ENCODE measurements at regions not wholly inside any gene's neighbourhood (a gene's known extent, or its start where the extent isn't known, plus 50 kb on each side); places are given as distances from the start of the nearest gene placed in this dataset.

DNA sequence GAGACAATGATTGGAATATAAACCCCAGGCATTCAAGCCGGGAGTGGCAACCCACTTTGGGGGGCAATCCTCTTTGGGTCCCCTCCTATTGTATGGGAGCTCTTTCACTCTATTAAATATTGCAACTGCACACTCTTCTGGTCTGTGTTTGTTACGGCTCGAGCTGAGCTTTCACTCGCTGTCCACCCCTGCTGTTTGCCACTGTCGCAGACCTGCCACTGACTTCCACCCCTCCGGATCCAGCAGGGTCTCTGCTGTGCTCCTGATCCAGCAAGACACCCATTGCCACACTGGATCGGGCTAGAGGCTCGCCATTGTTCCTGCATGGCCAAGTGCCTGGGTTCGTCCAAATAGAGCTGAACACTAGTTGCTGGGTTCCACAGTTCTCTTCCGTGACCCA lies 222.8 kb upstream of the MANEA start:
- no peak for TF ChIP-seq RAD21 (IDR thresholded peaks at IDR 0.05 in 1 of 2, conservative IDR thresholded peaks at IDR 0.05 in 1 of 2; ENCODE audit: low read depth in 2 of 2, low read length in 2 of 2)
- TF ChIP-seq POLR2A (IDR thresholded peaks at IDR 0.05; ENCODE audit: control extremely low read depth in 1 of 2, low read depth in 2 of 2, low read length in 2 of 2), result no peak
- no peak for TF ChIP-seq TAF1 (IDR thresholded peaks at IDR 0.05; ENCODE audit: low read depth, low read length)
- no peak for TF ChIP-seq EZH2 (IDR thresholded peaks at IDR 0.05; ENCODE audit: low read depth, low read length, severe bottlenecking)
- TF ChIP-seq, protein P1, sequence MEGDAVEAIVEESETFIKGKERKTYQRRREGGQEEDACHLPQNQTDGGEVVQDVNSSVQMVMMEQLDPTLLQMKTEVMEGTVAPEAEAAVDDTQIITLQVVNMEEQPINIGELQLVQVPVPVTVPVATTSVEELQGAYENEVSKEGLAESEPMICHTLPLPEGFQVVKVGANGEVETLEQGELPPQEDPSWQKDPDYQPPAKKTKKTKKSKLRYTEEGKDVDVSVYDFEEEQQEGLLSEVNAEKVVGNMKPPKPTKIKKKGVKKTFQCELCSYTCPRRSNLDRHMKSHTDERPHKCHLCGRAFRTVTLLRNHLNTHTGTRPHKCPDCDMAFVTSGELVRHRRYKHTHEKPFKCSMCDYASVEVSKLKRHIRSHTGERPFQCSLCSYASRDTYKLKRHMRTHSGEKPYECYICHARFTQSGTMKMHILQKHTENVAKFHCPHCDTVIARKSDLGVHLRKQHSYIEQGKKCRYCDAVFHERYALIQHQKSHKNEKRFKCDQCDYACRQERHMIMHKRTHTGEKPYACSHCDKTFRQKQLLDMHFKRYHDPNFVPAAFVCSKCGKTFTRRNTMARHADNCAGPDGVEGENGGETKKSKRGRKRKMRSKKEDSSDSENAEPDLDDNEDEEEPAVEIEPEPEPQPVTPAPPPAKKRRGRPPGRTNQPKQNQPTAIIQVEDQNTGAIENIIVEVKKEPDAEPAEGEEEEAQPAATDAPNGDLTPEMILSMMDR (IDR thresholded peaks at IDR 0.05; ENCODE audit: control extremely low read depth in 1 of 3, insufficient read depth in 1 of 3, low read depth in 1 of 3, low read length in 3 of 3), result no peak
- no peak for TF ChIP-seq CEBPB (IDR thresholded peaks at IDR 0.05; ENCODE audit: low read depth, low read length)
- no peak for TF ChIP-seq JUN (IDR thresholded peaks at IDR 0.05; ENCODE audit: low read depth, low read length)
- TF ChIP-seq PHF8 (conservative IDR thresholded peaks at IDR 0.05; ENCODE audit: low read depth, low read length), result no peak
- TF ChIP-seq SAP30 (IDR thresholded peaks at IDR 0.05; ENCODE audit: insufficient read depth, insufficient replicate concordance, low read length), result no peak
- TF ChIP-seq BRCA1 (IDR thresholded peaks at IDR 0.05; ENCODE audit: low read depth, low read length), result no peak
- TF ChIP-seq POLR2AphosphoS5 (IDR thresholded peaks at IDR 0.05; ENCODE audit: low read depth, low read length), result no peak
- TF ChIP-seq POU5F1 (IDR thresholded peaks at IDR 0.05; ENCODE audit: low read depth, low read length), result no peak
